Ovary (tissue), 7 donors: ENCODE measurements at regions not wholly inside any gene's neighbourhood (a gene's known extent, or its start where the extent isn't known, plus 50 kb on each side); places are given as distances from the start of the nearest gene placed in this dataset.

Experiments
- DNase-seq, 5 donors: peaks; one replicate each; pipeline ENCODE4 v3.0.0-alpha.2; 2019 to 2020
- H3K27ac ChIP-seq, 2 donors: fragments of 200-600 bp; one replicate each; pipeline versions ENCODE4 v1.5.1 to v1.8.0; 2019 to 2022
- H3K27me3 ChIP-seq: fragments of 200-600 bp; one replicate; pipeline ENCODE4 v1.8.0; 2022
- H3K36me3 ChIP-seq: fragments of 200-600 bp; sonication (generic); one replicate; pipeline ENCODE4 v1.5.1; 2019
- H3K4me1 ChIP-seq: one replicate; pipeline ENCODE4 v1.8.1; 2013; ENCODE audit warnings: mild to moderate bottlenecking, moderate library complexity; ENCODE audit not compliant: insufficient read depth
- H3K4me3 ChIP-seq: fragments of 200-600 bp; sonication (generic); one replicate; pipeline ENCODE4 v1.5.1; 2017
- H3K9me3 ChIP-seq, 2 donors: fragments of 200-600 bp in 1 of 2; sonication (generic) in 1 of 2; one replicate each; pipeline versions ENCODE4 v1.5.1 to v1.8.1; 2013 to 2019; ENCODE audit warnings: mild to moderate bottlenecking in 1 of 2, moderate library complexity in 1 of 2
- EP300 ChIP-seq: sonication (generic); formaldehyde crosslinking; IDR thresholded peaks from one replicate; pipeline ENCODE4 v1.6.1; 2017; ENCODE audit warnings: antibody characterized with exemption
- POLR2A ChIP-seq: fragments of 450-650 bp; IDR thresholded peaks from one replicate; pipeline ENCODE4 v1.6.1; 2017; ENCODE audit warnings: antibody characterized with exemption, mild to moderate bottlenecking, moderate library complexity
- WGBS, 3 donors: extraction: QIAGEN DNeasy Blood & Tissue Kit in 1 of 3; methylation state at CpG; one replicate each; pipeline versions ENCODE4 v1.1.5 to v1.1.7; 2013 to 2017; 5-methylcytosine and 5-hydroxymethylcytosine counted together
- intact Hi-C, 4 donors: fragments of 100-400 bp; cut with DNase I; formaldehyde crosslinking; loops; one replicate each; pipeline versions ENCODE4 v1.11.0 to v1.15.1; 2022 to 2023
- TF ChIP-seq, protein P1 (sequence below), 3 donors: fragments of 450-650 bp in 2 of 3; fragments of 200-600 bp in 1 of 3; IDR thresholded peaks; one replicate each; pipeline versions ENCODE4 v1.5.1 to v1.8.0; 2016 to 2022; ENCODE audit warnings: antibody characterized with exemption in 3 of 3, mild to moderate bottlenecking in 1 of 3
- donor health status: DM: no; HTN: no; CAD: no; lungs with moderate emphysema.
- donor health status: DM: no; HTN: no; CAD: no.
- donor health status: Bipolar disorder and iron deficiency.
- donor health status: DM: no; HTN: no; CAD: no.
- donor health status: DM: yes; HTN: yes; CAD: no.

GRCh38 chr10:61559615-61560014 lies 103.1 kb upstream of the CABCOCO1 start:
- no peak overlapping the region for H3K27ac ChIP-seq
- intact Hi-C loops: no loop called here

DNA sequence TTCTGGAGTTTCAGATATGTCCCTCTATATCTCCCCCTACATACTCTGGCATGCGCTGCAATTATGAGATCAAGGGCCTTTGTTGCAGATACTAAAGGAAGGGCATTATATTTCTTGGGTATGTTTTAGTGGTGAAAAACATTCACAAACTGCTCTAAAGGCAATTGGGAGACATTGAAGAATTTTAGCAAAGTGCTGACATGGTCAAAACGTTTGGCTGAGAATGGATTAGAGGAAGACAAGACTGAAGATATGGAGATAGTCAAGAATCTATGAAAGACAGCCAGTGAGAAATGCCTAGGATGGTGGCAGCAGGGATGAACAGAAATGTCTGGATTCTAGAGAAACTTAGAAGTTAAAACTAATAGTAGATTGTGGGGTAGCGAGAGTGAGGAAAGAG lies 104.5 kb upstream of the CABCOCO1 start:
- intact Hi-C loops: no loop called here
- TF ChIP-seq POLR2A: no peak
- TF ChIP-seq EP300: no peak
- TF ChIP-seq, protein P1, sequence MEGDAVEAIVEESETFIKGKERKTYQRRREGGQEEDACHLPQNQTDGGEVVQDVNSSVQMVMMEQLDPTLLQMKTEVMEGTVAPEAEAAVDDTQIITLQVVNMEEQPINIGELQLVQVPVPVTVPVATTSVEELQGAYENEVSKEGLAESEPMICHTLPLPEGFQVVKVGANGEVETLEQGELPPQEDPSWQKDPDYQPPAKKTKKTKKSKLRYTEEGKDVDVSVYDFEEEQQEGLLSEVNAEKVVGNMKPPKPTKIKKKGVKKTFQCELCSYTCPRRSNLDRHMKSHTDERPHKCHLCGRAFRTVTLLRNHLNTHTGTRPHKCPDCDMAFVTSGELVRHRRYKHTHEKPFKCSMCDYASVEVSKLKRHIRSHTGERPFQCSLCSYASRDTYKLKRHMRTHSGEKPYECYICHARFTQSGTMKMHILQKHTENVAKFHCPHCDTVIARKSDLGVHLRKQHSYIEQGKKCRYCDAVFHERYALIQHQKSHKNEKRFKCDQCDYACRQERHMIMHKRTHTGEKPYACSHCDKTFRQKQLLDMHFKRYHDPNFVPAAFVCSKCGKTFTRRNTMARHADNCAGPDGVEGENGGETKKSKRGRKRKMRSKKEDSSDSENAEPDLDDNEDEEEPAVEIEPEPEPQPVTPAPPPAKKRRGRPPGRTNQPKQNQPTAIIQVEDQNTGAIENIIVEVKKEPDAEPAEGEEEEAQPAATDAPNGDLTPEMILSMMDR (IDR thresholded peaks at IDR 0.05): no peak
- Histone ChIP-seq H3K4me1 (no peaks in the 10 kb centered on the region), H3K36me3 (no peaks in the 10 kb centered on the region), H3K4me3 (no peak overlapping the region), H3K27me3 (no peaks in the 10 kb centered on the region), H3K9me3 (no peaks in the 10 kb centered on the region), H3K27ac (no peak overlapping the region)
- WGBS, 3 donors: 86 to 87% (median 86%) methylated on average over 3 of the region's 3 CpGs
- DNase-seq: no peak

More at GRCh38 chr10:61559615-61560014, 103.1 kb upstream of the CABCOCO1 start:
- no peaks in the 10 kb centered on the region for H3K36me3 ChIP-seq
- no peak for DNase-seq
- H3K4me1 ChIP-seq: no peaks in the 10 kb centered on the region
- no peaks in the 10 kb centered on the region for H3K27me3 ChIP-seq
- no peak overlapping the region for H3K4me3 ChIP-seq
- H3K9me3 ChIP-seq: no peaks in the 10 kb centered on the region
- TF ChIP-seq, protein P1 (IDR thresholded peaks at IDR 0.05): no peak
- TF ChIP-seq EP300 (no peak), POLR2A (no peak)

DNA sequence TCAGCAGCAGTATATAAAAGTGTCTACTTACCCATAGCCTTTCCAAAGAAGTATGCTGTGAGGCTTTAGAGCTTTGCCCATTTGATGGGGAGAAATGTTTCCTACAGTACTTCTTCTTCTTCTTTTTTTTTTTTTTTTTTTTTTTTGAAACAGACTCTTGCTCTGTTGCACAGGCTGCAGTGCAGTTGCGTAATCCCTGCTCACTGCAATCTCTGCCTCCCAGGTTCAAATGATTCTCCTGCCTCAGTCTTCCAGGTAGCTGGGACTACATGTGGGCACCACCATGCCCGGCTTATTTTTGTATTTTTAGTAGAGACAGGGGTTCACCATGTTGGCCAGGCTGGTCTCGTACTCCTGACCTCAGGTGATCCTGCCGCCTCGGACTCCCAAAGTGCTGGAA lies 101.7 kb upstream of the TMEM26 start:
- Histone ChIP-seq H3K9me3 (no peaks in the 10 kb centered on the region), H3K36me3 (no peaks in the 10 kb centered on the region), H3K27me3 (no peaks in the 10 kb centered on the region), H3K4me1 (no peaks in the 10 kb centered on the region), H3K4me3 (no peak overlapping the region), H3K27ac (no peak overlapping the region)
- intact Hi-C loops: no loop called here
- DNase-seq: no peak
- TF ChIP-seq EP300 (no peak), POLR2A (no peak)
- TF ChIP-seq, protein P1 (IDR thresholded peaks at IDR 0.05): no peak
- WGBS, 3 donors: 95 to 98% (median 96%) methylated on average over 5 of the region's 5 CpGs

DNA sequence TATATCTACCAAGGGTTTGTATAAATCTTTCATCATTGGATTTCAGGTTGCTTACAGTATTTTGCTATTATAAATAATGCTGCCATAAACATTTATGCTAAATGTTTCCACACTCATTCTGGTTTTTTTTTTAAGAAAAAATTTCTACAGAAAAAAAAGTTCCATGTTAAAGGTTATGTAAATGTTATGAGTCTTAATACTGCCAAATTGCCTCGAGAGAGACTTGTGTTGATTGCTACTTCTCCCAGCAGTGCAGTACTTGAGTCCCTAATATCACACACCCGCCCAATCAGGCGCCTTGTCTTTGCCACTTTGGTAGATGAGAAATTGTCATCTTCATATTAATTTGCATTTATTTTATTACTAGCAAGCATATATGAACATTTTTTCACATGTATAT lies 96.7 kb upstream of the TMEM26 start:
- Histone ChIP-seq H3K4me1 (no peaks in the 10 kb centered on the region), H3K4me3 (no peak overlapping the region), H3K27ac (no peak overlapping the region), H3K36me3 (no peaks in the 10 kb centered on the region), H3K27me3 (no peaks in the 10 kb centered on the region), H3K9me3 (no peaks in the 10 kb centered on the region)
- no peak for DNase-seq
- WGBS, 3 donors: 53 to 63% (median 58%) methylated on average over 3 of the region's 3 CpGs
- intact Hi-C loops: no loop called here
- TF ChIP-seq, protein P1 (IDR thresholded peaks at IDR 0.05): no peak
- TF ChIP-seq POLR2A (no peak), EP300 (no peak)

DNA sequence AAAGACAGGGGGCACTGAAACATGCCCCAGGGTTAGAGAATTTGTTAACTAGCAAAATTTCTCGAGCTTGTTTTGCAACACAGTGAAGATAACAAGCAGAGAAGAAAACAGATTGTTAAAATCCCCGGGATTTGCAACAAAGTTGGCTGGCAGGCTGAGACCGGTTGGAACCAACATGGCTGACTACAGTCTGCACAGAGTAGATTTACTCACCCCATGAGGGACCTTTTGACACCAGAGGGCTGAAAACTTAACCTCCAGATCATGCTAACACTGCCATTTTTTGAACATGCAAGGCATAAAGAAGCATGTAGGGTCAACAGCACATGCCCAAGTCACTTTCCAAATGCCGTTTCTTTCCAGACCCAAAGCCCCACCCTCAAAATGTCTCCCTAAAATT lies 95.2 kb upstream of the TMEM26 start:
- no peak for DNase-seq
- intact Hi-C loops: no loop called here
- WGBS, 3 donors: 38 to 58% (median 48%) methylated on average over 4 of the region's 4 CpGs
- H3K27me3 ChIP-seq: no peaks in the 10 kb centered on the region
- H3K4me3 ChIP-seq: no peak overlapping the region
- no peaks in the 10 kb centered on the region for H3K36me3 ChIP-seq
- H3K9me3 ChIP-seq: no peaks in the 10 kb centered on the region
- TF ChIP-seq, protein P1 (IDR thresholded peaks at IDR 0.05): no peak
- TF ChIP-seq EP300 (no peak), POLR2A (no peak)
- H3K4me1 ChIP-seq: no peaks in the 10 kb centered on the region
- H3K27ac ChIP-seq: no peak overlapping the region
